Left ventricle myocardium inferior (tissue), 1 donor: ENCODE measurements at regions not wholly inside any gene's neighbourhood (a gene's known extent, or its start where the extent isn't known, plus 50 kb on each side); places are given as distances from the start of the nearest gene placed in this dataset.

Experiments
- DNase-seq: peaks from one replicate; pipeline ENCODE4 v3.0.0-alpha.2; 2020
- H3K27ac ChIP-seq: fragments of 200-600 bp; replicated peaks from 2 replicates; pipeline ENCODE4 v1.8.0; 2021
- H3K27me3 ChIP-seq: fragments of 200-600 bp; 2 replicates; pipeline ENCODE4 v1.8.0; 2021; ENCODE audit warnings: low read depth
- H3K36me3 ChIP-seq: fragments of 200-600 bp; 2 replicates; pipeline ENCODE4 v1.8.0; 2021
- H3K4me1 ChIP-seq: fragments of 200-600 bp; 2 replicates; pipeline ENCODE4 v1.8.0; 2021
- H3K4me3 ChIP-seq: fragments of 200-600 bp; 2 replicates; pipeline ENCODE4 v1.8.0; 2021; ENCODE audit warnings: mild to moderate bottlenecking, moderate library complexity
- H3K9me3 ChIP-seq: fragments of 200-600 bp; replicated peaks from 2 replicates; pipeline ENCODE4 v1.8.0; 2021
- intact Hi-C: fragments of 100-400 bp; cut with micrococcal nuclease; formaldehyde crosslinking; loops from one replicate; pipeline ENCODE4 v1.11.0; 2022
- TF ChIP-seq, protein P1 (sequence below): fragments of 200-600 bp; IDR thresholded peaks from 2 replicates; pipeline ENCODE4 v1.8.0; 2021; ENCODE audit warnings: antibody characterized with exemption, mild to moderate bottlenecking, borderline replicate concordance
- donor health status: DM: no; HTN: yes; CAD: no; lungs with severe emphysema.

DNA sequence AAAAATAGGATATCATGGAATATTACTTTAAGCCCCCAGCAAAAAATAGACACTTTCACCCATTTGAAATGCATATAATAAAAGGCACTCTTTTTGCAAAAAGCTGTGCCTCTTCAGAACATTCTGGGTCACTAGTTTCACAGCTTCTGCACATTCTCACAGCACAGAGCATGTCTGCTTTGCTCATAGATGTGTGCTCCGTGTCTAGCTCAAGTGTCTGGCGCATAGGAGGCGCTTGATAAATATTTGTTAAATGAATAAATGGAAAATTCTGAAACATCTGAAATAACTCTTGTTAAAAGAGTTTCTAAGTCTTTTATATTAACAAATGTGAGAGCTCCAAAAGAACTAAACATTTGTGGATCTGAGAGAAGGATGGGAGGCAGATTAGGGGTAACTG lies 275.2 kb downstream of the PTTG2 start:
- no peak overlapping the region for H3K4me3 ChIP-seq
- H3K36me3 ChIP-seq, result no peaks in the 10 kb centered on the region
- no peaks in the 10 kb centered on the region for H3K4me1 ChIP-seq
- H3K27ac ChIP-seq, result no peak overlapping the region
- no peaks in the 10 kb centered on the region for H3K9me3 ChIP-seq
- TF ChIP-seq, protein P1, sequence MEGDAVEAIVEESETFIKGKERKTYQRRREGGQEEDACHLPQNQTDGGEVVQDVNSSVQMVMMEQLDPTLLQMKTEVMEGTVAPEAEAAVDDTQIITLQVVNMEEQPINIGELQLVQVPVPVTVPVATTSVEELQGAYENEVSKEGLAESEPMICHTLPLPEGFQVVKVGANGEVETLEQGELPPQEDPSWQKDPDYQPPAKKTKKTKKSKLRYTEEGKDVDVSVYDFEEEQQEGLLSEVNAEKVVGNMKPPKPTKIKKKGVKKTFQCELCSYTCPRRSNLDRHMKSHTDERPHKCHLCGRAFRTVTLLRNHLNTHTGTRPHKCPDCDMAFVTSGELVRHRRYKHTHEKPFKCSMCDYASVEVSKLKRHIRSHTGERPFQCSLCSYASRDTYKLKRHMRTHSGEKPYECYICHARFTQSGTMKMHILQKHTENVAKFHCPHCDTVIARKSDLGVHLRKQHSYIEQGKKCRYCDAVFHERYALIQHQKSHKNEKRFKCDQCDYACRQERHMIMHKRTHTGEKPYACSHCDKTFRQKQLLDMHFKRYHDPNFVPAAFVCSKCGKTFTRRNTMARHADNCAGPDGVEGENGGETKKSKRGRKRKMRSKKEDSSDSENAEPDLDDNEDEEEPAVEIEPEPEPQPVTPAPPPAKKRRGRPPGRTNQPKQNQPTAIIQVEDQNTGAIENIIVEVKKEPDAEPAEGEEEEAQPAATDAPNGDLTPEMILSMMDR, result no peak
- DNase-seq, result no peak
- intact Hi-C loops, result no loop called here
- H3K27me3 ChIP-seq, result no peaks in the 10 kb centered on the region

DNA sequence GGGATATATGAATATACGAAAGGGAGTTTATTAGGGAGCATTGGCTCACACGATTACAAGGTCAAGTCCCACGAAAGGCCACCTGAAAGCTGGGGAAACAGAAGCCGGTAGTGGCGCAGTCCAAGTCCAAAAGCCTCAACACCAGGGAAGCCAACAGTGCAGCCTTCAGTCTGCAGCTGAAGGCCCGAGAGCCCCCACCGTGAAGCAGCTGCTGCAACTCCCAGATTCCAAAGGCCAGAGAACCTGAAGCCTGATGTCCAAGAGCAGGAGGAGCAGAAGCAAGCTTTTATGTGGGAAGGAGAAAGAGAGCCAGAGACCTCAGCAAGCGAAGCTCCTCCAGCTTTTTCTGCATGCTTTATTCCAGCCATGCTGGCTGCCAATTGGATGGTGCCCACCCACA lies 275.8 kb downstream of the PTTG2 start:
- Histone ChIP-seq H3K4me3 (no peak overlapping the region), H3K36me3 (no peaks in the 10 kb centered on the region), H3K27ac (no peak overlapping the region), H3K9me3 (no peaks in the 10 kb centered on the region), H3K27me3 (no peaks in the 10 kb centered on the region), H3K4me1 (no peaks in the 10 kb centered on the region)
- no peak for DNase-seq
- intact Hi-C loops, result no loop called here
- TF ChIP-seq, protein P1, result no peak

DNA sequence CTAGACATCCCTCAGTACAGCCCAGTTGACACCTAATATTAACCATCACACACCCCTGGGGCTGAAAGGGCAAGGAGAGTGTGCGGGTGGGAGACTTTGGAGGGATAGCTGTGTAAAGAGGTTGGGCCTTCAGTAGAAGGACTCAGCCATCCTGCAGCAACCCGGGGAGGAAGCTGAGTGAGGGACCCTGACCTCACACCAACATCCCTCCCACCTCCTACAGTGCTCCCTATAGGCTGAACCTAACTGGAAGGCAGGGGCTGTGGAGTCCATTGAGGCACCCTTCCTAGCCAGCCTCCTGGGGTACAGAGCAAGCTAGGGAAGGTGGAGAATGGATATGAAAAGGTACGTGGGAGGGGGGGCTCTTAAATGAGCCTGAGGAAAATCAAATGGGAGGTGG lies 276.3 kb downstream of the PTTG2 start:
- H3K36me3 ChIP-seq, result no peaks in the 10 kb centered on the region
- no peak overlapping the region for H3K27ac ChIP-seq
- no peak overlapping the region for H3K4me3 ChIP-seq
- H3K4me1 ChIP-seq, result no peaks in the 10 kb centered on the region
- H3K27me3 ChIP-seq, result no peaks in the 10 kb centered on the region
- DNase-seq, result no peak
- intact Hi-C loops, result no loop called here
- TF ChIP-seq, protein P1, result no peak
- no peaks in the 10 kb centered on the region for H3K9me3 ChIP-seq

DNA sequence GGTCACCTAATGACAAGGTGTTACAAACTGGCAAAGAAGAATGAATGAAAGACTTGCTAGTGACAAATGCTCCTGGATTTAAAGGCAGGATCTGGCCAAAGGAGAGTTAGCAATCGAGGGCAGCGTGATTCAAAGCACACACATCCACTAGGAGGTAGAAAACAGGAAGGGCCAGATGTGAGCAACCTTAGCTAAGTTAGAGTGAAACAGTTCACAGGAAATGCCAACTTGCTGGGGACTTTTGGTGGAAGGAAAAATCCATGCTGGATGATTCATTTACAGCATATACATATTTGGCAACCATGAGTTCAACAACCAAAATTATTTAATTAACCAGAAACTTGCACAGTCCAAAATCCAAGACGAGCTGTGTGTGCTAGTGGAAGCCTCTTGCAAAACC lies 276.9 kb downstream of the PTTG2 start:
- intact Hi-C loops, result no loop called here

DNA sequence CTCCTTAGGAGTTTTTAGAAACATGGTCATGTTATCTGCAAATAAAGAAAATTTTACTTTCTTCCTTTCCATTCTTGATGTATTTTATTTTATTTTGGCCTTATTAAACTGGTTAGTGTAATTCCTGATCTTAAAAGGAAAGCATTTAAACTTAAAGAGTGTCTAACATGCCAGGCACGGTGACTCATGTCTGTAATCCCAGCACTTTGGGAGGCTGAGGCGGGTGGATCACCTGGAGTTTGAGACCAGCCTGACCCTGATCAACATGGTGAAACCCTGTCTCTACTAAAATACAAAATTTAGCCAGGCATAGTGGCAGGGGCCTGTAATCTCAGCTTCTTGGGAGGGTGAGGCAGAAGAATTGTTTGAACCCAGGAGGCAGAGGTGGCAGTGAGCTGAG lies 281.3 kb downstream of the PTTG2 start:
- H3K9me3 ChIP-seq, result no peaks in the 10 kb centered on the region
- no peak for DNase-seq
- intact Hi-C loops, result no loop called here
- H3K27ac ChIP-seq, result no peak overlapping the region
- TF ChIP-seq, protein P1, result no peak
- no peak overlapping the region for H3K4me3 ChIP-seq
- no peaks in the 10 kb centered on the region for H3K27me3 ChIP-seq
- no peaks in the 10 kb centered on the region for H3K4me1 ChIP-seq
- H3K36me3 ChIP-seq, result no peaks in the 10 kb centered on the region

More for the DNA sequence above, 276.9 kb downstream of the PTTG2 start:
- H3K4me3 ChIP-seq, result no peak overlapping the region
- no peaks in the 10 kb centered on the region for H3K27me3 ChIP-seq
- TF ChIP-seq, protein P1, result no peak
- no peak overlapping the region for H3K27ac ChIP-seq
- DNase-seq, result no peak
- no peaks in the 10 kb centered on the region for H3K36me3 ChIP-seq
- H3K4me1 ChIP-seq, result no peaks in the 10 kb centered on the region
- no peaks in the 10 kb centered on the region for H3K9me3 ChIP-seq

DNA sequence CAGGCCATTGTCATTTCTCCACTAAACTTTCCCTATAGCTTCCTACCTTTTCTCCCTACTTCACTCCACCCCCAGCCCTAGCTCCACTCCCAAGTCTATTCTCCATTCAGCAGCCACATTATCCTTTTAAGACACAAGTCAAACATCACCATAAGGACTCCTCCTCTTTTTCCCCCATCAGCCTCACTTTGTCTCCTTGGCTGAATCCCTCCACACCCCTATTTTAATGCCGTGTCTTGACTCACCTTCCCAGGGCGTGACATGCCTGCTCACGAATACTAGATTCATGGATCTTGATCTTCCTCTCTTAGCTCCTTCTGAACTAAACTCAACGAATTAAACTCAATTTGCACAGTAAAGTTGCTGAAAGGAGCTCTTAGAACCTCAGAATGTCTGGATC lies 281.9 kb downstream of the PTTG2 start:
- Histone ChIP-seq H3K27me3 (no peaks in the 10 kb centered on the region), H3K9me3 (peaks cover 3% of the 10 kb centered on the region), H3K27ac (no peak overlapping the region), H3K36me3 (no peaks in the 10 kb centered on the region), H3K4me1 (no peaks in the 10 kb centered on the region), H3K4me3 (no peak overlapping the region)
- intact Hi-C loops, result no loop called here
- TF ChIP-seq, protein P1, result no peak
- no peak for DNase-seq
